ENCODE measurements at regions not wholly inside any gene's neighbourhood (a gene's known extent, or its start where the extent isn't known, plus 50 kb on each side); places are given as distances from the start of the nearest gene placed in this dataset.

- no peaks in the 10 kb centered on the region for H3K4me1 ChIP-seq (ENCODE audit: control insufficient read depth in 5 of 5, insufficient read depth in 5 of 5, low read length in 5 of 5)
- no peaks in the 10 kb centered on the region for H3K27me3 ChIP-seq (ENCODE audit: control insufficient read depth in 5 of 5, insufficient read depth in 4 of 5, low read length in 5 of 5)
- no peak overlapping the region for H3K27ac ChIP-seq (ENCODE audit: low read depth, low read length)
- no peaks in the 10 kb centered on the region for H3K36me3 ChIP-seq (ENCODE audit: control insufficient read depth in 5 of 5, insufficient read depth in 5 of 5, low read length in 5 of 5)
- H3K9ac ChIP-seq (ENCODE audit: low read length in 5 of 5) = no peak overlapping the region
- H3K9me3 ChIP-seq (ENCODE audit: control insufficient read depth in 5 of 5, low read length in 5 of 5) = peaks cover 0 to 5% (median 0%) of the 10 kb centered on the region in 5 donors
- no peak overlapping the region for H3K4me3 ChIP-seq (ENCODE audit: low read depth in 1 of 5, low read length in 5 of 5)
These were observed 388.2 kb upstream of the AKR1E2 start for GRCh38 chr10:4437791-4438190.

DNA sequence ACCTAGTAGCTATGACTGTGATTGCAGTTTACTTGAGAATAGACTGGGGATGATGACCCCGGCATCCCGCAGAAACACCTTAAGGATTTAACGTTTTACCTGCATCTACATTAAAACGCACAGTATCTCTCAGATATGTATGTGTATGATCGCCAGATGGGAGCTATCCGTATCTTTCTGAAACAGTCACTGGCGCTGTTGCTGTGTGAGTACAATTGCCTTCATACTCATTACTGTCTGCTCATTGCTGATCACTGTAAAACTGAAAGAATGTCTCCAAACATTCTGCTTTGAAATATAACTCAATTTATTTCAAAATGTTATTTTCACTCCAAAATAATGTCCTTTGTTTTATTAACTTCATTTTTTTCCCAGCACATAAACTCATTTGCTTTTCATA lies 388.9 kb upstream of the AKR1E2 start:
- Histone ChIP-seq H3K4me3 (ENCODE audit: low read depth in 1 of 5, low read length in 5 of 5) (no peak overlapping the region), H3K27me3 (ENCODE audit: control insufficient read depth in 5 of 5, insufficient read depth in 4 of 5, low read length in 5 of 5) (no peaks in the 10 kb centered on the region), H3K36me3 (ENCODE audit: control insufficient read depth in 5 of 5, insufficient read depth in 5 of 5, low read length in 5 of 5) (no peaks in the 10 kb centered on the region), H3K4me1 (ENCODE audit: control insufficient read depth in 5 of 5, insufficient read depth in 5 of 5, low read length in 5 of 5) (no peaks in the 10 kb centered on the region), H3K9me3 (ENCODE audit: control insufficient read depth in 5 of 5, low read length in 5 of 5) (peaks cover 0 to under 1% (median 0%) of the 10 kb centered on the region in 5 donors), H3K9ac (ENCODE audit: low read length in 5 of 5) (no peak overlapping the region), H3K27ac (ENCODE audit: low read depth, low read length) (no peak overlapping the region)

DNA sequence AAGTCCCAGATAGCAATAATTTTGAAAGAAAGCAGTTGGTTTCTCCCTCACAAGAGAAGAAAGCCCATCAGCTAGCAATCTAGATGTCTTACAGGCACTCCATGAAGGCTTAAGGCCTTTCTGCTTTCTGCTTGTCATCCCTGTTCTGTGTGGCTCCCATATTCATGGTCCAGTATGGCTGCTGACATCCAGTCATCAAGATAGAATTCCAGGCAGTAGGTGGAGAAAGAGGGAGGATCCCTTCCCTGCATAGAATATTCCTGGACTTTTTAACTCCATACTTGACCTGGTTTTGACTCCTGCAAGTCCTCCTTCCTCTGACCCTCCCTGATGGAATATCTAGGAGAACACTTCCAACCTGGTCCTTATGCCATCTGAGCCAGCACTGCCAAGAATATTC lies 389.9 kb upstream of the AKR1E2 start:
- Histone ChIP-seq H3K36me3 (ENCODE audit: control insufficient read depth in 5 of 5, insufficient read depth in 5 of 5, low read length in 5 of 5) (no peaks in the 10 kb centered on the region), H3K4me1 (ENCODE audit: control insufficient read depth in 5 of 5, insufficient read depth in 5 of 5, low read length in 5 of 5) (no peaks in the 10 kb centered on the region), H3K27me3 (ENCODE audit: control insufficient read depth in 5 of 5, insufficient read depth in 4 of 5, low read length in 5 of 5) (no peaks in the 10 kb centered on the region), H3K9me3 (ENCODE audit: control insufficient read depth in 5 of 5, low read length in 5 of 5) (no peaks in the 10 kb centered on the region), H3K9ac (ENCODE audit: low read length in 5 of 5) (no peak overlapping the region), H3K27ac (ENCODE audit: low read depth, low read length) (no peak overlapping the region), H3K4me3 (ENCODE audit: low read depth in 1 of 5, low read length in 5 of 5) (no peak overlapping the region)

GRCh38 chr10:4434516-4435071 lies 391.4 kb upstream of the AKR1E2 start:
- Histone ChIP-seq H3K9me3 (ENCODE audit: control insufficient read depth in 5 of 5, low read length in 5 of 5) (no peaks in the 10 kb centered on the region), H3K27me3 (ENCODE audit: control insufficient read depth in 5 of 5, insufficient read depth in 4 of 5, low read length in 5 of 5) (no peaks in the 10 kb centered on the region), H3K4me3 (ENCODE audit: low read depth in 1 of 5, low read length in 5 of 5) (no peak overlapping the region), H3K9ac (ENCODE audit: low read length in 5 of 5) (no peak overlapping the region), H3K36me3 (ENCODE audit: control insufficient read depth in 5 of 5, insufficient read depth in 5 of 5, low read length in 5 of 5) (no peaks in the 10 kb centered on the region), H3K27ac (ENCODE audit: low read depth, low read length) (no peak overlapping the region), H3K4me1 (ENCODE audit: control insufficient read depth in 5 of 5, insufficient read depth in 5 of 5, low read length in 5 of 5) (peaks cover 0 to 4% (median 2%) of the 10 kb centered on the region in 5 donors)

DNA sequence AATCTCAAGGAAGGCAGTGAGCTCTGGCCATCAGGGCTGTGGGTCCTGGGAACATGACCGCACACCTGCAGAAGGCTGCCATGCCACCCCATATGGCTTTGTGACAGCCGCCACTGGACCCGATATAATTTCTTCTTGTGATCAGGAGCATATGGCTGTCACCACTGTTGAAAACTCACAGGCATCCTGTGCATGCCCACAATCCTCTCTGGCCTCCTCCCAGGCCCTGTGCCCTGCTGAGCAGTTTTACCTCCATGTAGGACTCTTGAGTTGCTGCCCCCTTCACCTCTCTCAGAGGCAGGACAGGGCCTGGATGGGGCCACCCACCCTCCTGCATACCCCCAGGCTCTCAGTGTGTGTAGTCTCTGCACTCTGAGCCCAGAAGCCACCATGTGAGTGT lies 391.9 kb upstream of the AKR1E2 start:
- Histone ChIP-seq H3K36me3 (ENCODE audit: control insufficient read depth in 5 of 5, insufficient read depth in 5 of 5, low read length in 5 of 5) (no peaks in the 10 kb centered on the region), H3K27me3 (ENCODE audit: control insufficient read depth in 5 of 5, insufficient read depth in 4 of 5, low read length in 5 of 5) (no peaks in the 10 kb centered on the region), H3K4me1 (ENCODE audit: control insufficient read depth in 5 of 5, insufficient read depth in 5 of 5, low read length in 5 of 5) (peaks cover 0 to 8% (median 2%) of the 10 kb centered on the region in 5 donors), H3K4me3 (ENCODE audit: low read depth in 1 of 5, low read length in 5 of 5) (no peak overlapping the region), H3K9ac (ENCODE audit: low read length in 5 of 5) (no peak overlapping the region), H3K27ac (ENCODE audit: low read depth, low read length) (no peak overlapping the region), H3K9me3 (ENCODE audit: control insufficient read depth in 5 of 5, low read length in 5 of 5) (no peaks in the 10 kb centered on the region)

DNA sequence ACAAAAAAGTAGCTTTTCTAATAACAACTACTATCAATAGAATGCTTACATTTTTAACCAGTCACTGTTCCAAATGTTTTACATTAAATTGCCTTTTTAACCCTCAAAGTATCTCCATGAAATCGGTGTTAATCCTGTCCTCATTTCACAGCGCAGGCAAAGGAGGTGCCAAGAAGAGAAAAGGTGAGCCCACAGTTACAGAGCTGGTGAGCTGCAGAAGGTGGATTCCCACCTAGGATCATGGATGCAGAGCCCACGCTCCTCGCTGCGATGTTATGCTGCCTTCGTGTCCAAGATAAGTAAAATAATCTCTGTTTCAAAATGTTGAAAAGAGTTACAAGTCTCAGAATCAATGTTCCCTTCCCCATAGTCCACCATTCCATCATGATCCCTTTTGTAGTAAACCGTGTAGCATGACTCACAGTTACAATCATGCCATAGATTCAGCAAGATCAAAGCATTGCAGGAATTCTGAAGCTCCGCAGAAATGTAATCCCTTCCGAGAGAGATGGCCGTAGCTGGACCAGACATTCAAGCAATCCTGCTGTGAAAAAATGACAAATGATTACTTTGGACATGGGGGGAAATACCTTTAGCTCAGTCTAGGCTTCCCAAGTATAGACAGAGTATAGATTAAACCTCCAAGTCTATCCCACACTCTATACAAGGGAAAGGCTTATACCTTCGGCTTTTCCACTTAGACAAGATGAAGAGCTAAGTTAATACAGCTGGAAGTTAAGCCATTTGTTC lies 394.7 kb upstream of the AKR1E2 start:
- H3K9ac ChIP-seq (ENCODE audit: low read length in 5 of 5) = no peak overlapping the region
- no peaks in the 10 kb centered on the region for H3K27me3 ChIP-seq (ENCODE audit: control insufficient read depth in 5 of 5, insufficient read depth in 4 of 5, low read length in 5 of 5)
- no peak overlapping the region for H3K27ac ChIP-seq (ENCODE audit: low read depth, low read length)
- no peaks in the 10 kb centered on the region for H3K36me3 ChIP-seq (ENCODE audit: control insufficient read depth in 5 of 5, insufficient read depth in 5 of 5, low read length in 5 of 5)
- no peak overlapping the region for H3K4me3 ChIP-seq (ENCODE audit: low read depth in 1 of 5, low read length in 5 of 5)
- H3K4me1 ChIP-seq (ENCODE audit: control insufficient read depth in 5 of 5, insufficient read depth in 5 of 5, low read length in 5 of 5) = peaks cover 0 to 19% (median 2%) of the 10 kb centered on the region in 5 donors
- H3K9me3 ChIP-seq (ENCODE audit: control insufficient read depth in 5 of 5, low read length in 5 of 5) = no peaks in the 10 kb centered on the region

DNA sequence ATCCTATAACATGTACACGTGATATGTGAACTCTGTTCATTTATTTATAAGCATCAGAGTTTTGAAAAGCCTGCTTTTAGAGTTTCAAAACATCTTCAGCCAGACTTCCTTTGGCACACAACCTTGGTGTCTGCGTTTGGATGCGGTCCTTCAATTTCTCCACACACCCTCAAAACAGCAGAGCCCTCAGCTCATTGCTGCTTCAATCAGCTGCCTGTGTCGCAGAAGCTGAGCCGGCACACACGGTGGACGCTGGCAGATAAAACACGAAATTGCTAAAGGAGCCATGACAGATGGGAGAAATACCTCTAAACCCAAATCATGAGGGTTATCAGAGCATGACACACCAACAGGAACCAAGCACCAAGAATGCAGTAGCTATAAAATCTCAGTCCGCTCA lies 396.4 kb upstream of the AKR1E2 start:
- Histone ChIP-seq H3K4me1 (ENCODE audit: control insufficient read depth in 5 of 5, insufficient read depth in 5 of 5, low read length in 5 of 5) (peaks cover 0 to 19% (median 2%) of the 10 kb centered on the region in 5 donors), H3K4me3 (ENCODE audit: low read depth in 1 of 5, low read length in 5 of 5) (peak overlapping the region in 1 of 5 donors; percentile 23), H3K27ac (ENCODE audit: low read depth, low read length) (no peak overlapping the region), H3K36me3 (ENCODE audit: control insufficient read depth in 5 of 5, insufficient read depth in 5 of 5, low read length in 5 of 5) (no peaks in the 10 kb centered on the region), H3K9ac (ENCODE audit: low read length in 5 of 5) (no peak overlapping the region), H3K9me3 (ENCODE audit: control insufficient read depth in 5 of 5, low read length in 5 of 5) (no peaks in the 10 kb centered on the region), H3K27me3 (ENCODE audit: control insufficient read depth in 5 of 5, insufficient read depth in 4 of 5, low read length in 5 of 5) (no peaks in the 10 kb centered on the region)

DNA sequence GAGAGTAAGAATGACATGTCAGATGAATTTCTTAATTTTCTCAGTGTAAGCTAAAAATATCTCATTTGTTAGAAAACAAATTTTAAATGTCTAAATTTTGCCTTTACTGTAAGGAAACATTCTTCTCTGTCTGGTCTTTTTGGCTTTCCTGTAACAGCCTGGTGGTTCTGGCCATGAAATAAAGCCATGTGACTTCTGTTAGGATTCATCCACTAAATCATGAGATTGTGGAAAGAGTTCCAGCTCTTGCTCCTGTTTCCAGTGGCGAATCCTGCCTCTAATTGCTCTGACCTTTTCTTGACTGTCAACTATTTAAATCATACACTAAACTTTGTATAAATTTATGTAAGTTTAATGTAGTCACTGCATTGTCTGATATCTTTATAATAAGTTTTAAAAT lies 398.5 kb upstream of the AKR1E2 start:
- peaks cover 0 to 19% (median 2%) of the 10 kb centered on the region in 5 donors for H3K4me1 ChIP-seq (ENCODE audit: control insufficient read depth in 5 of 5, insufficient read depth in 5 of 5, low read length in 5 of 5)
- H3K27ac ChIP-seq (ENCODE audit: low read depth, low read length) = peak overlapping the region; percentile 61
- H3K36me3 ChIP-seq (ENCODE audit: control insufficient read depth in 5 of 5, insufficient read depth in 5 of 5, low read length in 5 of 5) = no peaks in the 10 kb centered on the region
- no peak overlapping the region for H3K9ac ChIP-seq (ENCODE audit: low read length in 5 of 5)
- H3K4me3 ChIP-seq (ENCODE audit: low read depth in 1 of 5, low read length in 5 of 5) = no peak overlapping the region
- H3K27me3 ChIP-seq (ENCODE audit: control insufficient read depth in 5 of 5, insufficient read depth in 4 of 5, low read length in 5 of 5) = no peaks in the 10 kb centered on the region
- no peaks in the 10 kb centered on the region for H3K9me3 ChIP-seq (ENCODE audit: control insufficient read depth in 5 of 5, low read length in 5 of 5)

- Histone ChIP-seq H3K4me3 (ENCODE audit: low read depth in 1 of 5, low read length in 5 of 5) (no peak overlapping the region), H3K9ac (ENCODE audit: low read length in 5 of 5) (no peak overlapping the region), H3K36me3 (ENCODE audit: control insufficient read depth in 5 of 5, insufficient read depth in 5 of 5, low read length in 5 of 5) (no peaks in the 10 kb centered on the region), H3K9me3 (ENCODE audit: control insufficient read depth in 5 of 5, low read length in 5 of 5) (no peaks in the 10 kb centered on the region), H3K4me1 (ENCODE audit: control insufficient read depth in 5 of 5, insufficient read depth in 5 of 5, low read length in 5 of 5) (peaks cover 0 to 19% (median 2%) of the 10 kb centered on the region in 5 donors), H3K27me3 (ENCODE audit: control insufficient read depth in 5 of 5, insufficient read depth in 4 of 5, low read length in 5 of 5) (no peaks in the 10 kb centered on the region), H3K27ac (ENCODE audit: low read depth, low read length) (no peak overlapping the region)
These were observed 399.1 kb upstream of the AKR1E2 start for GRCh38 chr10:4426866-4427265.

DNA sequence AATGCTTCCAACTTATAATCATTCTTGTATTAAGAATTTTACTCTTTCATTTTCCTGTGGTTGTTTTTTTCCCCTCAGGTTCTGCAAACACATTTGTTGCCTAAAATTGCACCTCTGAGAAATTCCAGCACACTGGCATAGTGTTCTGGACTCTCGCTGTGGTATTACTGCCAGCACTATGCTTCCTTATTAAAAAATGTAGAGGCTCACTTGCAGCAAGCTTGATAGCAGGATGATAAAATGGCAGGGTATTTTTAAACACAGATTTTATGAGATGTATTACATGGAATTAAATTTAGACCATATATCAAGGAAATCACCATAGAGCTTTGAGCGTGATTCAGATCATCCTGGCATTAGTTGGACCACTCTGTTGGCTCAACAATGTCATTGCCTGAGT lies 416.7 kb upstream of the AKR1E2 start:
- H3K27me3 ChIP-seq (ENCODE audit: control insufficient read depth in 5 of 5, insufficient read depth in 4 of 5, low read length in 5 of 5) = no peaks in the 10 kb centered on the region
- no peak overlapping the region for H3K9ac ChIP-seq (ENCODE audit: low read length in 5 of 5)
- no peaks in the 10 kb centered on the region for H3K4me1 ChIP-seq (ENCODE audit: control insufficient read depth in 5 of 5, insufficient read depth in 5 of 5, low read length in 5 of 5)
- H3K4me3 ChIP-seq (ENCODE audit: low read depth in 1 of 5, low read length in 5 of 5) = no peak overlapping the region
- H3K9me3 ChIP-seq (ENCODE audit: control insufficient read depth in 5 of 5, low read length in 5 of 5) = no peaks in the 10 kb centered on the region
- no peaks in the 10 kb centered on the region for H3K36me3 ChIP-seq (ENCODE audit: control insufficient read depth in 5 of 5, insufficient read depth in 5 of 5, low read length in 5 of 5)
- H3K27ac ChIP-seq (ENCODE audit: low read depth, low read length) = no peak overlapping the region
